DOHH2 (cell line): ENCODE measurements at regions not wholly inside any gene's neighbourhood (a gene's known extent, or its start where the extent isn't known, plus 50 kb on each side); places are given as distances from the start of the nearest gene placed in this dataset.
"Not testable (repeated sequence)": the region's sequence is repeated elsewhere in the genome, so short reads cannot be mapped to it uniquely, and the experiment has no call there.

Experiments
- H3F3A ChIP-seq: fragments of 200-600 bp; sonication (generic), shearing (Covaris generic); 2 replicates; pipeline ENCODE4 v1.6.0; 2016; ENCODE audit warnings: antibody characterized with exemption, mild to moderate bottlenecking; ENCODE audit not compliant: control insufficient read depth, insufficient read depth
- H3K27ac ChIP-seq: fragments of 200-600 bp; sonication (generic); 2 replicates; pipeline ENCODE4 v1.5.1; 2014; ENCODE audit warnings: low read depth, mild to moderate bottlenecking, low read length, moderate library complexity
- H3K27me3 ChIP-seq: fragments of 200-600 bp; sonication (generic); 2 replicates; pipeline ENCODE4 v1.6.1; 2014; ENCODE audit warnings: mild to moderate bottlenecking, low read length, mixed read lengths; ENCODE audit not compliant: control insufficient read depth
- H3K36me3 ChIP-seq: fragments of 200-600 bp; sonication (generic); 2 replicates; pipeline ENCODE4 v1.6.1; 2014; ENCODE audit warnings: mild to moderate bottlenecking, low read length, moderate library complexity, mixed read lengths; ENCODE audit not compliant: control insufficient read depth
- H3K4me1 ChIP-seq: fragments of 200-600 bp; sonication (generic); 2 replicates; pipeline ENCODE4 v1.6.1; 2014; ENCODE audit warnings: mild to moderate bottlenecking, low read length, mixed read lengths; ENCODE audit not compliant: control insufficient read depth
- H3K4me2 ChIP-seq: fragments of 200-600 bp; sonication (generic); 2 replicates; pipeline ENCODE4 v1.6.0; 2014; ENCODE audit warnings: mild to moderate bottlenecking, low read length, moderate library complexity
- H3K4me3 ChIP-seq: fragments of 200-600 bp; sonication (generic); 2 replicates; pipeline ENCODE4 v1.5.1; 2014; ENCODE audit warnings: mild to moderate bottlenecking, low read length, mixed read lengths
- H3K79me2 ChIP-seq: fragments of 200-600 bp; sonication (generic); 2 replicates; pipeline ENCODE4 v1.6.1; 2014; ENCODE audit warnings: mild to moderate bottlenecking, low read length, mixed read lengths; ENCODE audit not compliant: control insufficient read depth
- H3K9me2 ChIP-seq: fragments of 200-600 bp; sonication (generic); replicated peaks from 2 replicates; pipeline ENCODE4 v1.6.1; 2014; ENCODE audit warnings: mild to moderate bottlenecking, low read length, mixed read lengths; ENCODE audit not compliant: control insufficient read depth
- H3K9me3 ChIP-seq: fragments of 200-600 bp; sonication (generic); 2 replicates; pipeline ENCODE4 v1.6.1; 2014; ENCODE audit warnings: antibody characterized with exemption, low read length, mixed read lengths; ENCODE audit not compliant: control insufficient read depth, insufficient read depth
- H4K20me1 ChIP-seq: fragments of 200-600 bp; sonication (generic); 2 replicates; pipeline ENCODE4 v1.6.0; 2014; ENCODE audit warnings: low read depth, mild to moderate bottlenecking, antibody characterized with exemption, low read length, moderate library complexity; ENCODE audit not compliant: control insufficient read depth, insufficient read depth
- EZH2phosphoT487 ChIP-seq: fragments of 200-600 bp; sonication (generic); IDR thresholded peaks from 2 replicates; pipeline ENCODE4 v1.6.1; 2017; ENCODE audit warnings: borderline replicate concordance, mild to moderate bottlenecking, antibody characterized with exemption, low read length, moderate library complexity, mixed read lengths
- TF ChIP-seq, protein P1 (sequence below): fragments of 200-600 bp; sonication (generic); IDR thresholded peaks from one replicate; pipeline ENCODE4 v1.5.1; 2014; ENCODE audit warnings: antibody characterized with exemption, mild to moderate bottlenecking, low read depth, low read length; ENCODE audit not compliant: poor library complexity, severe bottlenecking

DNA sequence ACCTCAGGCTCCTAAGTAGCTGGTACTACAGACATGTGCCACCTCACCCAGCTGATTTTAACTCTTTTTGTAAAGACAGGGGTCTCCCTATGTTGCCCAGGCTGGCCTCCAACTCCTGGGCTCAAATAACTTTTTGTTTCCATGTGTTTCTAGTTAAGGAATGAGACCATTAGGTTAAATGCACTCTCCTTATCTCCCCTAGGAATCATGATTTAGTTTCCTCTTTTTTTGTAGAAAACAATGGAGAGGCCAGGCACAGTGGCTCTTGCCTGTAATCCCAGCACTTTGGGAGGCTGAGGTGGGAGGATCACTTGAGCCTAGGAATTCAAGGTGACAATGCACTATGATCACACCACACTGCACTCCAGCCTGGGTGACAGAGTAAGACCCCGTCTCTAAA lies 198.8 kb upstream of the C2CD4B start:
- Histone ChIP-seq H3K4me3 (no peak overlapping the region), H3K9me2 (no peaks in the 10 kb centered on the region), H3K36me3 (no peaks in the 10 kb centered on the region), H3K27ac (no peak overlapping the region), H3K4me2 (no peak overlapping the region), H3F3A (no peaks in the 10 kb centered on the region), H3K79me2 (no peaks in the 10 kb centered on the region), H4K20me1 (no peaks in the 10 kb centered on the region), H3K4me1 (no peaks in the 10 kb centered on the region), H3K27me3 (peaks cover 3% of the 10 kb centered on the region; the same call in 1 of the 2 replicates), H3K9me3 (no peaks in the 10 kb centered on the region)
- TF ChIP-seq, protein P1, sequence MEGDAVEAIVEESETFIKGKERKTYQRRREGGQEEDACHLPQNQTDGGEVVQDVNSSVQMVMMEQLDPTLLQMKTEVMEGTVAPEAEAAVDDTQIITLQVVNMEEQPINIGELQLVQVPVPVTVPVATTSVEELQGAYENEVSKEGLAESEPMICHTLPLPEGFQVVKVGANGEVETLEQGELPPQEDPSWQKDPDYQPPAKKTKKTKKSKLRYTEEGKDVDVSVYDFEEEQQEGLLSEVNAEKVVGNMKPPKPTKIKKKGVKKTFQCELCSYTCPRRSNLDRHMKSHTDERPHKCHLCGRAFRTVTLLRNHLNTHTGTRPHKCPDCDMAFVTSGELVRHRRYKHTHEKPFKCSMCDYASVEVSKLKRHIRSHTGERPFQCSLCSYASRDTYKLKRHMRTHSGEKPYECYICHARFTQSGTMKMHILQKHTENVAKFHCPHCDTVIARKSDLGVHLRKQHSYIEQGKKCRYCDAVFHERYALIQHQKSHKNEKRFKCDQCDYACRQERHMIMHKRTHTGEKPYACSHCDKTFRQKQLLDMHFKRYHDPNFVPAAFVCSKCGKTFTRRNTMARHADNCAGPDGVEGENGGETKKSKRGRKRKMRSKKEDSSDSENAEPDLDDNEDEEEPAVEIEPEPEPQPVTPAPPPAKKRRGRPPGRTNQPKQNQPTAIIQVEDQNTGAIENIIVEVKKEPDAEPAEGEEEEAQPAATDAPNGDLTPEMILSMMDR: no peak
- TF ChIP-seq EZH2phosphoT487: no peak

DNA sequence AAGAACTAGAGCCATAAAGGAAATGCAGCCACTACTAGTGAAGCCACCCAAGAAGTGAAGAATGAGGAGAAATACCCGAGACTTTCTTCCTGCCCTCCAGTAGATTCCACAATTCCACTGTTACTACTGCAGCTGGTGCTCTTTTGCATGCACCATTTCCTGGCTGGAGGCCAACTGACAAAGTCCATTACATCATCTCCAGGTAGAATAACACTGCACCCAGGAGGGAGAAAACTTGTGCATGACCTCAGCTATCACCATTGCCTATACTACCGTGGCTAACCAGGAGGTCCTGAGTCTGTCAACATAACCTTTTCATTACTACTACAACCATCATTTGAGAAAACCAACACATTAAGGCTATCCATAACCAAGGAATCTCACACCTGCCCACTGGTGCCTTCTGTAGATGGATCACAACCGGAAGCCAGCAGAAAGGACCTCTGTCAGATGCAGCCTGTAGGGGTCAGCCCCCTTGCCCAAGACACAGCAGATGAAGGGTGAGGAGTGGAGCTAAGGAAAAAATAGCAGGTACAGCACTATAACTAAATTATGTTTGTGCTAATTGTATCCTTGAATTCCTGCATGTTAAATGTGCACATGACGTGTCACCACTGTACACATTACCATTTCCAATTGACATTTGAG lies 200.8 kb upstream of the C2CD4B start:
- no peaks in the 10 kb centered on the region for H3K36me3 ChIP-seq
- no peaks in the 10 kb centered on the region for H3K9me2 ChIP-seq
- 0 out of 2 replicates have a peak, but pooled peaks cover 3% of the 10 kb centered on the region for H3K27me3 ChIP-seq
- no peaks in the 10 kb centered on the region for H3F3A ChIP-seq
- no peak overlapping the region for H3K4me3 ChIP-seq
- H3K27ac ChIP-seq: no peak overlapping the region
- no peaks in the 10 kb centered on the region for H4K20me1 ChIP-seq
- H3K4me1 ChIP-seq: no peaks in the 10 kb centered on the region
- no peak overlapping the region for H3K4me2 ChIP-seq
- H3K79me2 ChIP-seq: no peaks in the 10 kb centered on the region
- no peaks in the 10 kb centered on the region for H3K9me3 ChIP-seq
- TF ChIP-seq, protein P1: no peak
- TF ChIP-seq EZH2phosphoT487: no peak

DNA sequence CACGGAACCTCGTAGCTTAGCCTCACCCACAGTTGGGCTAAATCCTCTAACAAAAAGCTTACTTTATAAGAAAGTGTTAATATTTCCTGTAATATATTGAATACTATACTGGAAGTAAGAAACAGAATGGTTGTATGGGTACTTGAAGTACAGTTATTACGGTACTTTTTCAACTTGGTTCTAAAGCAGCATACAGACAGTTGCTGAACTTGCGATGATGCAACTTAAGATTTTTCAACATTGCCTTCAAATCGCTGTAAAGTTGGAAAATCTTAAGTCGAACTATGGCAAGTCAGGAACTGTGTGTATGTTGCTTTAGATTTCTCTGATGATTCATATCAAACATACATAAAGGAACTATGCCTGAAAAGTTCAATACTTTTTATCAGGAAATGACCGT lies 204.4 kb upstream of the C2CD4B start:
- Histone ChIP-seq H3K36me3 (no peaks in the 10 kb centered on the region), H3K4me1 (no peaks in the 10 kb centered on the region), H3K4me2 (no peak overlapping the region), H3K9me2 (no peaks in the 10 kb centered on the region), H4K20me1 (no peaks in the 10 kb centered on the region), H3K4me3 (no peak overlapping the region), H3K27me3 (0 out of 2 replicates have a peak, but pooled peaks cover 3% of the 10 kb centered on the region), H3K27ac (no peak overlapping the region), H3K79me2 (no peaks in the 10 kb centered on the region), H3K9me3 (no peaks in the 10 kb centered on the region), H3F3A (no peaks in the 10 kb centered on the region)
- no peak for TF ChIP-seq EZH2phosphoT487
- TF ChIP-seq, protein P1: no peak

DNA sequence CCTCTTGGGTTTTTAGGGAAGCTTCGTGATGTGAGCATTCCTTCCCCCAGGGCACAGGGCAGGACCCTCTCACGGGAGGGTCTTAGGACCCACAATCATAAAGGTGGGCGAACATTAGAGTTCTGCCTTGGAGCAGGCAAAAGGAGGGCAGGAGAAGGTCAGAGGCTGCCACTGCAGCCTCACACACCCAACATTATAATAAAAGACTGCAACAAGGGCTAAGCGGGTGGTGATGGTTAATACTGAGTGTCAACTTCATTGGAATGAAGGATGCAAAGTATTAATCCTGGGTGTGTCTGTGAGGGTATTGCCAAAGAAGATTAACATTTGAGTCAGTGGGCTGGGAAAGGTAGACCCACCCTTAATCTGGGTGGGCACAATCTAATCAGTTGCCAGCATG lies 206.6 kb upstream of the C2CD4B start:
- H3K36me3 ChIP-seq, H3K4me3 ChIP-seq, H4K20me1 ChIP-seq, H3K9me2 ChIP-seq, H3K79me2 ChIP-seq, H3K4me2 ChIP-seq, H3K27ac ChIP-seq, H3F3A ChIP-seq, H3K4me1 ChIP-seq, H3K27me3 ChIP-seq, H3K9me3 ChIP-seq: not testable (repeated sequence)
